Endothelial cell (in vitro differentiated cells): ENCODE measurements at regions not wholly inside any gene's neighbourhood (a gene's known extent, or its start where the extent isn't known, plus 50 kb on each side); places are given as distances from the start of the nearest gene placed in this dataset.
"Not testable (repeated sequence)": the region's sequence is repeated elsewhere in the genome, so short reads cannot be mapped to it uniquely, and the experiment has no call there.

Source experiments
- DNase-seq: peaks from one replicate; pipeline ENCODE4 v3.0.0; 2021; ENCODE audit warnings: low spot score
- H3K27ac Mint-ChIP-seq: one replicate; pipeline ENCODE4 v1.8.0; 2021; ENCODE audit warnings: mixed read lengths, inconsistent platforms; ENCODE audit not compliant: unreplicated experiment
- H3K27me3 Mint-ChIP-seq: one replicate; pipeline ENCODE4 v1.8.0; 2021; ENCODE audit warnings: mild to moderate bottlenecking, moderate library complexity, mixed read lengths, inconsistent platforms; ENCODE audit not compliant: unreplicated experiment
- H3K36me3 Mint-ChIP-seq: one replicate; pipeline ENCODE4 v1.8.0; 2021; ENCODE audit warnings: mild to moderate bottlenecking, low read depth, mixed read lengths, inconsistent platforms; ENCODE audit not compliant: unreplicated experiment
- H3K4me1 Mint-ChIP-seq: one replicate; pipeline ENCODE4 v1.8.0; 2021; ENCODE audit warnings: mild to moderate bottlenecking, mixed read lengths, inconsistent platforms; ENCODE audit not compliant: unreplicated experiment
- H3K4me3 Mint-ChIP-seq: one replicate; pipeline ENCODE4 v1.8.0; 2021; ENCODE audit warnings: mild to moderate bottlenecking, mixed read lengths, inconsistent platforms; ENCODE audit not compliant: unreplicated experiment
- H3K9me3 Mint-ChIP-seq: one replicate; pipeline ENCODE4 v1.8.0; 2021; ENCODE audit warnings: mixed read lengths, inconsistent platforms; ENCODE audit not compliant: unreplicated experiment
- TF ChIP-seq, protein P1 (sequence below): fragments of 200-600 bp; sonication (generic); IDR thresholded peaks from one replicate; pipeline ENCODE4 v1.5.0; 2021; ENCODE audit warnings: antibody characterized with exemption; ENCODE audit not compliant: unreplicated experiment

DNA sequence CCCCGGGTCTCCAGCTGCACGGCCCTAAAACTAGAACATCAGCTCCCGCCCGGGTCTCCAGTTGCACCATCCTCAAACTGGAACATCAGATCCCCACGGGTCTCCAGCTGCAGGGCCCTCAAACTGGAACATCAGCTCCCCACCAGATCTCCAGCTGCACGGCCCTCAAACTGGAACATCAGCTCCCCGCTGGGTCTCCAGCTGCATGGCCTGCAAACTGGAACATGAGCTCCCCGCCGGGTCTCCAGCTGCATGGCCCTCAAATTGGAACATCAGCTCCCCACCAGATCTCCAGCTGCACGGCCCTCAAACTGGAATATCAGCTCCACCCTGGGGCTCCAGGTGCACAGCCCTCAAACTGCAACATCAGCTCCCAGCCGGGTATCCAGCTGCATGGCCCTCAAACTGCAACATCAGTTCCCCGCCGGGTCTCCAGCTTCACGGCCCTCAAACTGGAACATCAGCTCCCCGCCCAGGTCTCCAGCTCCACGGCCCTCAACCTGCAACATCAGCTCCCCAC is 93.5 kb upstream of the LPCAT1 start:
- H3K27me3 Mint-ChIP-seq, H3K9me3 Mint-ChIP-seq, DNase-seq, H3K27ac Mint-ChIP-seq, H3K4me3 Mint-ChIP-seq, H3K4me1 Mint-ChIP-seq: not testable (repeated sequence)
- H3K36me3 Mint-ChIP-seq: peaks cover 58% of the 10 kb centered on the region

DNA sequence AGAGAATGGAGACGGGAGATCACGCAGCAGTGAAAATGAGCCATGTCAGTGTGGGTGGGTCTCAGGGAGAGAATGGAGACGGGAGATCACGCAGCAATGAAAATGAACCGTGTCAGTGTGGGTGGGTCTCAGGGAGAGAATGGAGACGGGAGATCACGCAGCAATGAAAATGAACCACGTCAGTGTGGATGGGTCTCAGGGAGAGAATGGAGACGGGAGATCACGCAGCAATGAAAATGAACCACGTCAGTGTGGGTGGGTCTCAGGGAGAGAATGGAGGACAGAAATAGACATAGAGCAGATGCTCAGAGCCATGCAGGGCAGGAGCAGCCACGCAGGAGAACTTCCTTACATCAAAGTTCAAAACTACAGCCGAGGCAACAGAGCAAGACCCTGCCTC is 89.8 kb upstream of the LPCAT1 start:
- not testable (repeated sequence) for DNase-seq, H3K4me1 Mint-ChIP-seq, H3K4me3 Mint-ChIP-seq, H3K27me3 Mint-ChIP-seq, H3K9me3 Mint-ChIP-seq, H3K27ac Mint-ChIP-seq
- H3K36me3 Mint-ChIP-seq: peaks cover 33% of the 10 kb centered on the region

DNA sequence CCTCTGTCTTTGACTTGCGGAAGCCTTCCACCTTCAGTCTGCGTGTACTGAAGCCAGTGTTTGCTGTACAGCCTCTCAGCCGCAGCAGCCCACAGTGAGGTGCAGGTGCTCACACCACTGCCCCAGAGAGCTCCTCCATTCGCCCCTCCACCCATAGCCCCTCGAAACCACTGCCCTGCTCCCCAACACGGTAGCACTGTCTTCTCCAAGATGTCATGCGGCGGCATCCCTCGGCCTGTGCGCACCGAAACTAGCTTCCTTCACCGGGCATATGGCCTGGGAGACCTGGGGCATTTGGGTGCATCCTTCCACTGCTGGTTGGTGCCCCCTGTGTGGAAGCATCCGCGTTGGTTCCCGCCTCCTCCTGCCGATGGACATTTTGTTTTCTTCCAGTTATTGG is 86.8 kb upstream of the LPCAT1 start:
- DNase-seq, H3K27me3 Mint-ChIP-seq, H3K4me3 Mint-ChIP-seq: not testable (repeated sequence)

DNA sequence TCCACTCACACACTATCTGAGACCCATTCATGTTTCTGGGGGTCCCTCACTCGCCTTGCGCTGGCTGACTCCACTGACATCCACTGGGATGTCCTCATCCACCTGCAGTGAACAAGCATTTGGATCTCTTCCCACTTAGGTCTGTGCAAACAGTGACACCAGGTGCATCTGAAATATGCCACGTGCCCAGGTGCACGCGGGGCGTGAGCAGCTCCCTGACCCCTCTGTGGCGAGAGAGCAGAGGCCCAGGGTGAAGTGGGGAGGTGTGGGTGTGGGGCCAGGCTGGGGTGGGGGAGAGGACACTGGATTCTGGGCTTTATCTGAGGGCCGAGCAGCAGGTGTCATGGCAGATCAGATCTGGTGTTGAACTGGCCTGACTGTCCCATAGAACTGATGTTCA is 85.4 kb upstream of the LPCAT1 start:
- not testable (repeated sequence) for H3K4me3 Mint-ChIP-seq, H3K4me1 Mint-ChIP-seq, H3K9me3 Mint-ChIP-seq, H3K27me3 Mint-ChIP-seq, DNase-seq, H3K27ac Mint-ChIP-seq
- H3K36me3 Mint-ChIP-seq: peaks cover 23% of the 10 kb centered on the region

More for the DNA sequence above, 86.8 kb upstream of the LPCAT1 start:
- not testable (repeated sequence) for H3K27ac Mint-ChIP-seq, H3K4me1 Mint-ChIP-seq, H3K9me3 Mint-ChIP-seq
- peaks cover 23% of the 10 kb centered on the region for H3K36me3 Mint-ChIP-seq

DNA sequence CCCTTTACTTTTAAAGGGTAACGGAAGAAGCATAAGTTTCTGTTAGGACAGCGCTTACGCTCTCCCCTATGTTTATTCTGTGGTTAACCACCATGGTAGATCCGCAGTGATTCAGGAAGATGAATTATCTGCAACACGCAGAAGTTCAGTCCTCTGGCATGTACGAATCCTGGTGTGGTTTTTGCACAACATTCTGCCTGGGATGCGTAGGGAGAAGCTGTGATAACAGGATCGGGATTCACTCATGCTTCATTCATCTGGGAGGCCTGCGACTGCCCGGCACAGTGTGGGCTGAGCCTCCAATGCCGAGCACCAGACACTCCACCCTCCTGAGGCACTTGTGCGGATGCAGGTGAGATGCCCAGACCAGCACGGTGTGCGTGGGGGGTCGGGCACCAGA is 84.6 kb upstream of the LPCAT1 start:
- not testable (repeated sequence) for H3K4me1 Mint-ChIP-seq, H3K4me3 Mint-ChIP-seq, H3K9me3 Mint-ChIP-seq, H3K27ac Mint-ChIP-seq, DNase-seq, H3K27me3 Mint-ChIP-seq
- H3K36me3 Mint-ChIP-seq: peaks cover 19% of the 10 kb centered on the region

DNA sequence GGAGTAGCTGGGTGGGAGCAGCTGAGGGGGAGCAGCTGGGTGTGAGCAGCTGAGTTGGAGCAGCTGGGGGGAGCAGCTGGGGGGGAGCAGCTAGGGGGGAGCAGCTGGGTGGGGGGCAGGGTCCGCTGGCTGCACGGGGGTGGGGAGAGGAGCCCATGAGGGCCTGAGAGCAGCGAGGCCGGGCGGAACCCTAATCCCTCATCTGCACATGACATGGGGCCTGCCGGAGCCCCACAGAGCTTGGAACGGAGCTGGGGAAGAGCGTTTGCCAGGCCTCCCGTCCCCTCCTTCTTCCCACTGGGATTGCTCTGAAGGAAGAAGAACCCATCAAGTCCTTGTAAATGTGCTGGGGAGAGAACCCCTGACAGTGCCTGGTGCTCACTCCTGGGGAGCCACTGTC is 83.2 kb upstream of the LPCAT1 start:
- H3K27ac Mint-ChIP-seq, H3K9me3 Mint-ChIP-seq, H3K4me3 Mint-ChIP-seq, H3K27me3 Mint-ChIP-seq, H3K4me1 Mint-ChIP-seq, DNase-seq: not testable (repeated sequence)
- H3K36me3 Mint-ChIP-seq: peaks cover 11% of the 10 kb centered on the region

DNA sequence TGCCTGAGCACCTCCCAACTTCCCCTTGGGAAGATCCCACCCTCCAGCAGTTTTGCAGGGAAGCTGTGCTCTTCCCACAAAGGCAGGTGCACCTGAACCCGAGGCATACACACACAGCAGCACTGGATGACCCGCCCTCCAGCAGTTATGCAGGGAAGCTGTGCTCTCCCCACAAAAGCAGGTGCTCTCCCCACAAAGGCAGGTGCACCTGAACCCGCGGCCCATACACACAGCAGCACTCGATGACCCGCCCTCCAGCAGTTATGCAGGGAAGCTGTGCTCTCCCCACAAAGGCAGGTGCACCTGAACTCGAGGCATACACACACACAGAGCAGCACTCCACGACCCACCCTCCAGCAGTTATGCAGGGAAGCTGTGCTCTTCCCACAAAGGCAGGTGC is 80.2 kb upstream of the LPCAT1 start:
- not testable (repeated sequence) for H3K4me1 Mint-ChIP-seq, H3K27me3 Mint-ChIP-seq, H3K27ac Mint-ChIP-seq

DNA sequence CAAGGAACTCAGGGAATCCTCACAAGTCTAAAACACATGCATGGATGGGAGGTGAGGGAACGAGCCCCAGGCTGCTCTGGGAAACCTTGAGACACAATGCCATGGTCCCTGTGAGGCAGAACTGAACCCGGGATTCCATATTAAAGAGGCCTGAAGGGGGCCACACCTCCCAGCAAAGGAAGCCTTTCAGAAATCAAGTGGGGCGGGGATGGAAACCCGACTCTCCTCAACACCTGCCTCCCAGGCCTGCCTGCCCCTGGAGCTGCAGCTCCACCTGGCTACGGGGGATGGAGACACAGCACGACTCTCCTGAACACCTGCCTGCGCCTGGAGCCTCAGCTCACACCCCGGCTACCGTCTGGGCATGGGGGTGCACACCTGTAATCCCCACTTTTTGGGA is 77.8 kb upstream of the LPCAT1 start:
- H3K27ac Mint-ChIP-seq, H3K4me1 Mint-ChIP-seq, H3K36me3 Mint-ChIP-seq, H3K27me3 Mint-ChIP-seq, H3K4me3 Mint-ChIP-seq, H3K9me3 Mint-ChIP-seq, DNase-seq: not testable (repeated sequence)
- TF ChIP-seq, protein P1, sequence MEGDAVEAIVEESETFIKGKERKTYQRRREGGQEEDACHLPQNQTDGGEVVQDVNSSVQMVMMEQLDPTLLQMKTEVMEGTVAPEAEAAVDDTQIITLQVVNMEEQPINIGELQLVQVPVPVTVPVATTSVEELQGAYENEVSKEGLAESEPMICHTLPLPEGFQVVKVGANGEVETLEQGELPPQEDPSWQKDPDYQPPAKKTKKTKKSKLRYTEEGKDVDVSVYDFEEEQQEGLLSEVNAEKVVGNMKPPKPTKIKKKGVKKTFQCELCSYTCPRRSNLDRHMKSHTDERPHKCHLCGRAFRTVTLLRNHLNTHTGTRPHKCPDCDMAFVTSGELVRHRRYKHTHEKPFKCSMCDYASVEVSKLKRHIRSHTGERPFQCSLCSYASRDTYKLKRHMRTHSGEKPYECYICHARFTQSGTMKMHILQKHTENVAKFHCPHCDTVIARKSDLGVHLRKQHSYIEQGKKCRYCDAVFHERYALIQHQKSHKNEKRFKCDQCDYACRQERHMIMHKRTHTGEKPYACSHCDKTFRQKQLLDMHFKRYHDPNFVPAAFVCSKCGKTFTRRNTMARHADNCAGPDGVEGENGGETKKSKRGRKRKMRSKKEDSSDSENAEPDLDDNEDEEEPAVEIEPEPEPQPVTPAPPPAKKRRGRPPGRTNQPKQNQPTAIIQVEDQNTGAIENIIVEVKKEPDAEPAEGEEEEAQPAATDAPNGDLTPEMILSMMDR: peak; percentile 17

More for the DNA sequence above, 80.2 kb upstream of the LPCAT1 start:
- H3K4me3 Mint-ChIP-seq, H3K9me3 Mint-ChIP-seq, DNase-seq, H3K36me3 Mint-ChIP-seq: not testable (repeated sequence)

DNA sequence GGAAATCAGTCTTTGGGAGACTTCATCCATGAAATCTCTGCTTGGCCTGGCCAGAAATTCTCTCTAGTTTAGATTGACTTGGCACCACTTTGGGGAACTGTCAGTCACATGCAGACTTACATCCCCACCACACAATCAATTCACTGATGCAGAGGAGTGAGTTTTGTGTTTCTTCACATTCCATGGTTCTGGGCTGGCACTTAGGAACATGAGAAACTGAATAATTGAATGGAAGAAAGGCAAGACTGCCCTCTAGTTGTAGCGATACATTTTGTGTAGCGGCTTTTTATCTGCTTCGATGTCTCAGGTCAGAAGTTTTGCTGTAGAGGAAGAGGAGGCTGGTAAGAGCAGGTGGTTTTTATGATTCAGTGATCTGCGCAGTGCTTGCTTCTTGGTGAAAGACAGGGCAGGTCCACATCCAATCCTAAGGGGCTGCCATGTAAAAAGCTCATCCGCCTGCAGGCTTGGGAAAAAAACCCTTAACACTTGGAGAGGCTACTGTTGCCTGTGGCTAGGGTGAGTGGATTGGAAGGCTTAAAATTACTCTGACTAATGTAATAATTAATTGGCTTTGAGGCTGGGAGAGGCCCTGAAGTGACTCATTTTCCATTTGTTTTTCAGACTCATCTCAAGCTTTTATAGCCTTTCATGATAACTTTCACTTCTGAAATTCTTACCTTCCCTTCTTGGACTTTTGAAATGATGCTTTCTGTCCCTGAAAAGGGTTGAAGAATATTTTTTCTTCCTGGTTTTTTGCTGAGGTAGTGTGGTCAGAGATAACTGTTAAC is 75.4 kb upstream of the LPCAT1 start:
- not testable (repeated sequence) for H3K36me3 Mint-ChIP-seq, H3K27me3 Mint-ChIP-seq, H3K27ac Mint-ChIP-seq, DNase-seq, H3K4me3 Mint-ChIP-seq, H3K4me1 Mint-ChIP-seq, H3K9me3 Mint-ChIP-seq

DNA sequence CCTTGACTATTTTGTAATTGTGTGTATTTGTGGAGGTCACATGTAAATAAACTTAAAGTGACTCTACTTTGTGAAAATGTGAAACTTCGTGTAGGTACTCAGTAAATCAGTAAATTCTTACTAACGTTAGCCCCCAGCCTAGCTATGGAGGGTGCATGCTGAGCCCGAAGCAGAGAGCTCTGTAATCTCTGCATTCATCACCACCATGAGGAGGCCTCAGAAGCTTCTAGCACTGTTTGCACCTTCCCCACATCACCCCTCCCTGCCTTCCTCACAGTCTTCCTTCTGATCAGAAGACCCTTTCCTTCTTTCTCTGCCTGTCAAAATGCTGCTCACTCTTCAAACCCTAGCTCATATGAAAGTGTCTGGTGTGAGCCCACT is 73.3 kb upstream of the LPCAT1 start:
- not testable (repeated sequence) for H3K36me3 Mint-ChIP-seq, H3K9me3 Mint-ChIP-seq, H3K27me3 Mint-ChIP-seq, DNase-seq, H3K27ac Mint-ChIP-seq, H3K4me1 Mint-ChIP-seq, H3K4me3 Mint-ChIP-seq

DNA sequence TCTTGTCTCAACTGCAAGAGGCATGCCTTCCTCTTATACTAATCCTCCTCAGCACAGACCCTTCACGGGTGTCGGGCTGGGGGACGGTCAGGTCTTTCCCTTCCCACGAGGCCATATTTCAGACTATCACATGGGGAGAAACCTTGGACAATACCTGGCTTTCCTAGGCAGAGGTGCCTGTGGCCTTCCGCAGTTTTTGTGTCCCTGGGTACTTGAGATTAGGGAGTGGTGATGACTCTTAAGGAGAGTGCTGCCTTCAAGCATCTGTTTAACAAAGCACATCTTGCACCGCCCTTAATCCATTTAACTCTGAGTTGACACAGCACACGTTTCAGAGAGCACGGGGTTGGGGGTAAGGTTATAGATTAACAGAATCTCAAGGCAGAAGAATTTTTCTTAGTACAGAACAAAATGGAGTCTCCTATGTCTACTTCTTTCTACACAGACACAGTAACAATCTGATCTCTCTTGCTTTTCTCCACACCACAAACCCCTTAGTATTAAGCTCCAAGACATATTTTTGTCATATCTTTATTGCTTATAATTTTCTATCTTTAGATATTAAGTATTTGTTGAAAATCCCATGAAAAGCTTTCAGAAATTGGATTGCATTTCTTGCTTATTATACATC is 72.8 kb upstream of the LPCAT1 start:
- not testable (repeated sequence) for H3K4me3 Mint-ChIP-seq, H3K27me3 Mint-ChIP-seq, H3K4me1 Mint-ChIP-seq, H3K9me3 Mint-ChIP-seq, H3K36me3 Mint-ChIP-seq, DNase-seq, H3K27ac Mint-ChIP-seq
